ENCODE measurements at regions not wholly inside any gene's neighbourhood (a gene's known extent, or its start where the extent isn't known, plus 50 kb on each side); places are given as distances from the start of the nearest gene placed in this dataset.

- DNase-seq: no peak
Observed at GRCh38 chr6:91141346-91141745, 554.5 kb upstream of the MAP3K7 start.

- DNase-seq: no peak
Observed at GRCh38 chr6:91140449-91140848, 553.6 kb upstream of the MAP3K7 start.

GRCh38 chr6:91137286-91137685, 550.4 kb upstream of the MAP3K7 start:
- DNase-seq: no peak

- no peak for DNase-seq
Observed at GRCh38 chr6:91135406-91136103, 548.7 kb upstream of the MAP3K7 start.

- no peak for DNase-seq
Observed at GRCh38 chr6:91132461-91132860, 545.6 kb upstream of the MAP3K7 start.

GRCh38 chr6:91130126-91130525, 543.3 kb upstream of the MAP3K7 start:
- no peak for DNase-seq

- DNase-seq: no peak
Observed at GRCh38 chr6:91127752-91128151, 540.9 kb upstream of the MAP3K7 start.

- DNase-seq: no peak
Observed at GRCh38 chr6:91126876-91127275, 540.0 kb upstream of the MAP3K7 start.

- DNase-seq: no peak
Observed at GRCh38 chr6:91117550-91117949, 530.7 kb upstream of the MAP3K7 start.

GRCh38 chr6:91114123-91114708, 527.3 kb upstream of the MAP3K7 start:
- DNase-seq: no peak

GRCh38 chr6:91106083-91106482, 519.2 kb upstream of the MAP3K7 start:
- no peak for DNase-seq

GRCh38 chr6:91105532-91105931, 518.7 kb upstream of the MAP3K7 start:
- no peak for DNase-seq

GRCh38 chr6:91099479-91099878, 512.6 kb upstream of the MAP3K7 start:
- no peak for DNase-seq

GRCh38 chr6:91098006-91098405, 511.1 kb upstream of the MAP3K7 start:
- DNase-seq: no peak

GRCh38 chr6:91097364-91097763, 510.5 kb upstream of the MAP3K7 start:
- peak; percentile 38 for DNase-seq

GRCh38 chr6:91094806-91095475, 508.1 kb upstream of the MAP3K7 start:
- peak; percentile 16 for DNase-seq

- DNase-seq: no peak
Observed at GRCh38 chr6:91094341-91094740, 507.5 kb upstream of the MAP3K7 start.

GRCh38 chr6:91088976-91089375, 502.1 kb upstream of the MAP3K7 start:
- DNase-seq: no peak

GRCh38 chr6:91088515-91088914, 501.6 kb upstream of the MAP3K7 start:
- DNase-seq: no peak

- DNase-seq: no peak
Observed at GRCh38 chr6:91087908-91088307, 501.0 kb upstream of the MAP3K7 start.

GRCh38 chr6:91083211-91083610, 496.3 kb upstream of the MAP3K7 start:
- peak; percentile 67 for DNase-seq

GRCh38 chr6:91082311-91082832, 495.5 kb upstream of the MAP3K7 start:
- peak; percentile 69 for DNase-seq

GRCh38 chr6:91081452-91082067, 494.7 kb upstream of the MAP3K7 start:
- DNase-seq: peak; percentile 56

GRCh38 chr6:91080871-91081270, 494.0 kb upstream of the MAP3K7 start:
- no peak for DNase-seq

All from fibroblast of upper back skin (primary cell).